Mesenchymal stem cell (in vitro differentiated cells and primary cell): ENCODE measurements at regions not wholly inside any gene's neighbourhood (a gene's known extent, or its start where the extent isn't known, plus 50 kb on each side); places are given as distances from the start of the nearest gene placed in this dataset.

Experiments used
- DNase-seq: peaks from one replicate; pipeline ENCODE4 v3.0.0-alpha.2; 2013
- H2AFZ ChIP-seq: one replicate; pipeline ENCODE4 v1.6.1; 2013; ENCODE audit warnings: low read depth, mild to moderate bottlenecking, control low read depth, inconsistent platforms, low read length, moderate library complexity
- H2AK5ac ChIP-seq: 2 replicates; pipeline ENCODE4 v1.6.1; 2013; ENCODE audit warnings: low read length, moderate library complexity, mild to moderate bottlenecking, inconsistent platforms; ENCODE audit not compliant: severe bottlenecking
- H2BK120ac ChIP-seq: one replicate; pipeline ENCODE4 v1.6.1; 2013; ENCODE audit warnings: low read depth, mild to moderate bottlenecking, inconsistent platforms, low read length, moderate library complexity
- H2BK12ac ChIP-seq, 2 experiments: one replicate each; pipeline ENCODE4 v1.6.1; 2013; ENCODE audit warnings: inconsistent platforms in 2 of 2, low read length in 2 of 2, mild to moderate bottlenecking in 2 of 2, moderate library complexity in 2 of 2, control low read depth in 1 of 2
- H2BK15ac ChIP-seq: one replicate; pipeline ENCODE4 v1.6.1; 2013; ENCODE audit warnings: mild to moderate bottlenecking, low read depth, inconsistent platforms; ENCODE audit not compliant: poor library complexity, severe bottlenecking
- H2BK5ac ChIP-seq: 2 replicates; pipeline ENCODE4 v1.6.1; 2013; ENCODE audit warnings: low read depth, mild to moderate bottlenecking, low read length, control low read depth, inconsistent platforms; ENCODE audit not compliant: poor library complexity, severe bottlenecking
- H3K14ac ChIP-seq, 2 experiments: one replicate each; pipeline ENCODE4 v1.6.1; 2013; ENCODE audit warnings: inconsistent platforms in 2 of 2, low read length in 2 of 2, control low read depth in 1 of 2, mild to moderate bottlenecking in 1 of 2, moderate library complexity in 1 of 2
- H3K18ac ChIP-seq, 2 experiments: one replicate each; pipeline ENCODE4 v1.6.1; 2013; ENCODE audit warnings: inconsistent platforms in 2 of 2, low read length in 2 of 2, control low read depth in 1 of 2, low read depth in 1 of 2, mild to moderate bottlenecking in 1 of 2
- H3K23ac ChIP-seq, 2 experiments: one replicate each; pipeline ENCODE4 v1.6.1; 2013; ENCODE audit warnings: inconsistent platforms in 2 of 2, low read length in 2 of 2, mild to moderate bottlenecking in 2 of 2, moderate library complexity in 2 of 2, control low read depth in 1 of 2
- H3K27ac ChIP-seq: 2 replicates; pipeline ENCODE4 v1.5.1; 2013; ENCODE audit warnings: mild to moderate bottlenecking, moderate library complexity, low read length, control low read depth, inconsistent platforms; ENCODE audit not compliant: poor library complexity, severe bottlenecking
- H3K27me3 ChIP-seq, 2 experiments: 2 replicates each; pipeline versions ENCODE4 v1.6.1 to v1.7.0; 2013; ENCODE audit warnings: low read length in 2 of 2, mild to moderate bottlenecking in 2 of 2, moderate library complexity in 2 of 2, control low read depth in 1 of 2, inconsistent platforms in 1 of 2; ENCODE audit not compliant: control insufficient read depth in 1 of 2, insufficient read depth in 1 of 2
- H3K36me3 ChIP-seq, 2 experiments: 2 replicates each; pipeline versions ENCODE4 v1.6.1 to v1.7.0; 2013; ENCODE audit warnings: low read length in 2 of 2, control low read depth in 1 of 2, inconsistent platforms in 1 of 2, low read depth in 1 of 2, mild to moderate bottlenecking in 1 of 2; ENCODE audit not compliant: insufficient read depth in 2 of 2, control insufficient read depth in 1 of 2
- H3K4ac ChIP-seq, 2 experiments: one replicate each; pipeline ENCODE4 v1.6.1; 2013; ENCODE audit warnings: inconsistent platforms in 2 of 2, low read length in 2 of 2, mild to moderate bottlenecking in 2 of 2, moderate library complexity in 2 of 2, control low read depth in 1 of 2, low read depth in 1 of 2
- H3K4me1 ChIP-seq: 2 replicates; pipeline ENCODE4 v1.6.1; 2013; ENCODE audit warnings: low read depth, low read length, control low read depth; ENCODE audit not compliant: control insufficient read depth, insufficient read depth
- H3K4me2 ChIP-seq: 2 replicates; pipeline ENCODE4 v1.6.1; 2013; ENCODE audit warnings: low read length, mild to moderate bottlenecking, inconsistent platforms; ENCODE audit not compliant: poor library complexity, severe bottlenecking
- H3K4me3 ChIP-seq, 2 experiments: 2 replicates each; pipeline versions ENCODE4 v1.5.1 to v1.7.0; 2013; ENCODE audit warnings: low read length in 2 of 2, mild to moderate bottlenecking in 2 of 2, control low read depth in 1 of 2, low read depth in 1 of 2; ENCODE audit not compliant: insufficient read depth in 1 of 2
- H3K79me1 ChIP-seq: replicated peaks from 2 replicates; pipeline ENCODE4 v1.6.1; 2013; ENCODE audit warnings: mild to moderate bottlenecking, control low read depth, low read length, inconsistent platforms; ENCODE audit not compliant: poor library complexity, severe bottlenecking
- H3K9ac ChIP-seq: 2 replicates; pipeline ENCODE4 v1.7.0; 2013; ENCODE audit warnings: mild to moderate bottlenecking, low read length, moderate library complexity
- H3K9me3 ChIP-seq: 2 replicates; pipeline ENCODE4 v1.7.0; 2013; ENCODE audit warnings: mild to moderate bottlenecking, low read length; ENCODE audit not compliant: control insufficient read depth
- H4K8ac ChIP-seq: one replicate; pipeline ENCODE4 v1.6.1; 2013; ENCODE audit warnings: inconsistent platforms, mild to moderate bottlenecking, low read length, moderate library complexity
- H4K91ac ChIP-seq: one replicate; pipeline ENCODE4 v1.6.1; 2013; ENCODE audit warnings: mild to moderate bottlenecking, low read length, inconsistent platforms
- WGBS: methylation state at CpG from one replicate; pipeline ENCODE4 v1.1.7; 2013; ENCODE audit warnings: mixed read lengths; 5-methylcytosine and 5-hydroxymethylcytosine counted together

DNA sequence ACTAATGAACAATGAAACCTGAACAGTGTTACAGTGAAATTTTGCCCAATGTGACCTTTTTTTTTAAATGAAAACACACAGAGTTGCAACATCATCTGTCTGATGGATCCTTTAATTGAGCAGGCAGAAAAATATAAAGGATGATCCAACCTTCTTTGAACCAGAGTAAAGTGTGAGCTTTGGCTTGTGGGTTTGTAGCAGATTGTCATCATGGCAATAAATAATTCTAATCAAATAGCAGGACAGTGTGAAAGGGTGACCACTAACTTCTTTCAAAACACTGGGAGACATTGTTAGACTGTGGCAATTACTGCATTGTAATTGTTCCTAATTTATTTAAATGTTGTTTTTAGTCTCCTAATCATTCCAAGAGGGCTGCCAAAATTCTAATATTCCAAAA is 197.2 kb downstream of the CHD9NB start:
- DNase-seq: no peak
- H2BK120ac ChIP-seq: no peak overlapping the region
- no peak overlapping the region for H2BK15ac ChIP-seq
- H2AK5ac ChIP-seq: no peak overlapping the region
- no peak overlapping the region for H3K4me2 ChIP-seq
- H3K27me3 ChIP-seq: no peaks in the 10 kb centered on the region
- H2BK5ac ChIP-seq: no peak overlapping the region
- H2AFZ ChIP-seq: no peak overlapping the region
- H2BK12ac ChIP-seq: no peak overlapping the region
- no peak overlapping the region for H3K4me3 ChIP-seq
- no peak overlapping the region for H3K9ac ChIP-seq
- H3K9me3 ChIP-seq: peaks cover 27% of the 10 kb centered on the region
- H3K23ac ChIP-seq: no peak overlapping the region
- no peak overlapping the region for H4K8ac ChIP-seq
- no peak overlapping the region for H3K18ac ChIP-seq
- no peak overlapping the region for H3K14ac ChIP-seq
- no peaks in the 10 kb centered on the region for H3K4me1 ChIP-seq
- H3K4ac ChIP-seq: no peak overlapping the region
- H4K91ac ChIP-seq: no peak overlapping the region
- H3K27ac ChIP-seq: no peak overlapping the region
- H3K36me3 ChIP-seq: no peaks in the 10 kb centered on the region
- no peaks in the 10 kb centered on the region for H3K79me1 ChIP-seq

DNA sequence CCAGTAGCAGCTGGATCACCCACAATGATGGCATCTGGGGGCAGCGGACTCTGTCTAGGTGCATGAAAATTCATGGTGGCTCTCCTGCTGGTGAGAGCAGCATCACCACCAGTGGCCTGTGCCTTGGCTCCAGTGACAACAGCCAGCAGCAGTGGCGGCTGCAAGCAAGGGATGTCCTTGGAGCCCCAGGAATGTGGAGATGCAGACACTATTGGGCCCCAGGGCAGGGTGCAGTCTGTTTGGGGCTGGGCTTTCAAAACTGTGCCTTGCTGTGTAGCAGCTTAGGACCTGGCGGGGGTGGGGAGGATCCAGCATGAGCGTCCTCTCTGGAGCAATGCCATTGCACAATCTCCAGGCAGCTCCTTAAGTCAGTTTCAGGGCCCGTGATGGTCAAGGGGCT is 199.7 kb downstream of the CHD9NB start:
- H2BK15ac ChIP-seq: no peak overlapping the region
- H3K14ac ChIP-seq: no peak overlapping the region
- H3K27ac ChIP-seq: no peak overlapping the region
- H2AK5ac ChIP-seq: no peak overlapping the region
- no peaks in the 10 kb centered on the region for H3K27me3 ChIP-seq
- H3K23ac ChIP-seq: no peak overlapping the region
- H2BK12ac ChIP-seq: no peak overlapping the region
- H4K91ac ChIP-seq: no peak overlapping the region
- no peak for DNase-seq
- H2AFZ ChIP-seq: no peak overlapping the region
- H2BK5ac ChIP-seq: no peak overlapping the region
- no peak overlapping the region for H3K18ac ChIP-seq
- no peak overlapping the region for H3K9ac ChIP-seq
- peaks cover 33% of the 10 kb centered on the region for H3K9me3 ChIP-seq
- H3K4me2 ChIP-seq: no peak overlapping the region
- no peaks in the 10 kb centered on the region for H3K79me1 ChIP-seq
- H4K8ac ChIP-seq: no peak overlapping the region
- H2BK120ac ChIP-seq: no peak overlapping the region
- H3K4me1 ChIP-seq: no peaks in the 10 kb centered on the region
- no peak overlapping the region for H3K4ac ChIP-seq
- no peaks in the 10 kb centered on the region for H3K36me3 ChIP-seq
- 66% methylated on average over 5 of the region's 5 CpGs for WGBS
- H3K4me3 ChIP-seq: no peak overlapping the region

DNA sequence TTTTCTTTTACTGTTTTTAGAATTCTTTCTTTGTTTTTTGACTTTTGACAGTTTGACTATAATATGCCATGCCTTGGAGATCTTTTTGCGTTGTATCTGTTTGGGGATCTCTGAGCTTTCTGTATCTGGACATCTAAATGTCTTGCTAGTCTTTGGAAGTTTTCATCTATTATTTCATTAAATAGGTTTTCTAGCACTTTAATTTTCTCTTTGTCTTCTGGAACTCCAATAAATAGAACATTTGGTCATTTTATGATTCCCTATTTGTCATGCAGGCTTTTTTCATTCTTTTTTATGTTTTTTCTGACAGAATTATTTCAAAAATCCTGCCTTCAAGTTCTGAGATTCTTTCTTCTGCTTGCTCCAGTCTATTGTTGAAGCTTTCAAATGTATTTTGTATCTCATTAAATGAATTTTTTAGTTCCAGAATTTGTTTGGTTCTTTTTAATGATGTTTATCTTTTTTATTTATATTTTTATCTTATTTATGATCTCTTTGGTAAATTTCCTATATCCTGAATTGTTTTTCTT is 201.4 kb downstream of the CHD9NB start:
- Histone ChIP-seq H2BK12ac (no peak overlapping the region), H3K36me3 (no peaks in the 10 kb centered on the region), H2AFZ (no peak overlapping the region), H4K91ac (no peak overlapping the region), H2BK5ac (no peak overlapping the region), H2BK120ac (no peak overlapping the region), H4K8ac (no peak overlapping the region), H2AK5ac (no peak overlapping the region), H3K14ac (no peak overlapping the region), H3K4me2 (no peak overlapping the region), H3K79me1 (no peaks in the 10 kb centered on the region), H3K27me3 (no peaks in the 10 kb centered on the region), H3K4ac (no peak overlapping the region), H3K4me3 (no peak overlapping the region), H3K23ac (no peak overlapping the region), H3K9ac (no peak overlapping the region), H2BK15ac (no peak overlapping the region), H3K27ac (no peak overlapping the region), H3K9me3 (peaks cover 38% of the 10 kb centered on the region), H3K18ac (no peak overlapping the region), H3K4me1 (no peaks in the 10 kb centered on the region)
- no peak for DNase-seq
- WGBS: no CpG with 5 or more reads among the region's 1 CpG

DNA sequence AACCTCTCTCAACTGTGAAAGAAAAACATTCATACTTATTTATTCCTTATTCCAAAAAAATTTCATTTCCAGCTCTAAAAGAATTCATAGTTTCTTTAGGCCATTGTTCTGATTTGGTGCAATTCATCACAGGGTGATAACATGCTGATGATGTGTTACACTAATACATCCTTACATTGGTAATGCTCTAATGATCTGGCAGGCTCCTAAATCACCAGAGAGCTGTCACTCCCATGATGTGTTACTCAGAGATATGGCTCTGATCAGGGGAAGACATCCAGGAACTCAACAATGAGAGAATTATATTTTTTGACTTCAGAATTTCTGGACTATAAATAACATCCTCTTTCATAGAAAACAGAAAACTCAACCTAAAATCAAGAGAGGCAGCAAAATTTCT is 209.3 kb downstream of the CHD9NB start:
- no peak overlapping the region for H3K4ac ChIP-seq
- H2BK5ac ChIP-seq: no peak overlapping the region
- H2BK15ac ChIP-seq: no peak overlapping the region
- no peaks in the 10 kb centered on the region for H3K27me3 ChIP-seq
- no peak overlapping the region for H3K4me2 ChIP-seq
- H3K14ac ChIP-seq: no peak overlapping the region
- H4K8ac ChIP-seq: no peak overlapping the region
- H3K27ac ChIP-seq: no peak overlapping the region
- no peak overlapping the region for H4K91ac ChIP-seq
- peaks cover 14% of the 10 kb centered on the region for H3K9me3 ChIP-seq
- no peaks in the 10 kb centered on the region for H3K4me1 ChIP-seq
- no peaks in the 10 kb centered on the region for H3K36me3 ChIP-seq
- no peak overlapping the region for H3K18ac ChIP-seq
- H3K9ac ChIP-seq: no peak overlapping the region
- H3K79me1 ChIP-seq: no peaks in the 10 kb centered on the region
- H2AK5ac ChIP-seq: no peak overlapping the region
- H2BK120ac ChIP-seq: no peak overlapping the region
- no peak overlapping the region for H2BK12ac ChIP-seq
- H3K4me3 ChIP-seq: no peak overlapping the region
- no peak overlapping the region for H3K23ac ChIP-seq
- DNase-seq: no peak
- no peak overlapping the region for H2AFZ ChIP-seq
